Ramos (cell line): ENCODE measurements at regions not wholly inside any gene's neighbourhood (a gene's known extent, or its start where the extent isn't known, plus 50 kb on each side); places are given as distances from the start of the nearest gene placed in this dataset.

Source experiments
- in situ Hi-C: fragments of 300-500 bp; cut with MboI; formaldehyde crosslinking; loops from one replicate; pipeline ENCODE4 v1.14.3; 2022; ENCODE audit warnings: low sequenced_read_pairs; ENCODE audit not compliant: unreplicated experiment

- in situ Hi-C loops, result no loop called here
These were observed 270.4 kb upstream of the EEF2KMT start for GRCh38 chr16:5367951-5368350.

- in situ Hi-C loops, result no loop called here
These were observed 268.5 kb upstream of the EEF2KMT start for GRCh38 chr16:5366126-5366525.

- in situ Hi-C loops, result no loop called here
These were observed 266.6 kb upstream of the EEF2KMT start for GRCh38 chr16:5364186-5364585.

DNA sequence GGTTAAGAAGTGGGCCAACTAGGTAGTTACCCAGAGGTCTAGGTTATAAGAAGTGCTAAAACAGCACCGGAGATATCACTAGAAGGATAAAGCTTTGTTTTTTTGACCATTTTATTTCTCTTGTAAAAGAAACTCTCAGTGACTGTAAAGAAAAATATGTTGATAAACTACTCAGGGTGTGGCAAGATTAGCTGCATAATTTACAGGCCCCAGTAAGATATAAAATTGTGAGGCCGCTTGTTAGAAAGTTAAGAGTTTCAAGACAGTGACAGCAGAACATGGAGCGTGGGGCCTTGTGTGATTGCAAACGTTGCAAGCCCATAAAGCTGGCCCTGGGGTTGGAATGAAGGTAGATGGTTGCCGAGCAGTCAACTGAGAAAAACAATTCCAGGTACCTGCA, 263.7 kb upstream of the EEF2KMT start:
- in situ Hi-C loops, result no loop called here

- in situ Hi-C loops, result no loop called here
These were observed 257.1 kb upstream of the EEF2KMT start for GRCh38 chr16:5354645-5355044.

GRCh38 chr16:5349670-5350517, 252.3 kb upstream of the EEF2KMT start:
- in situ Hi-C loops, result no loop called here

- in situ Hi-C loops, result no loop called here
These were observed 251.5 kb upstream of the EEF2KMT start for GRCh38 chr16:5349101-5349500.

- in situ Hi-C loops, result no loop called here
These were observed 250.0 kb upstream of the EEF2KMT start for GRCh38 chr16:5347561-5347960.

DNA sequence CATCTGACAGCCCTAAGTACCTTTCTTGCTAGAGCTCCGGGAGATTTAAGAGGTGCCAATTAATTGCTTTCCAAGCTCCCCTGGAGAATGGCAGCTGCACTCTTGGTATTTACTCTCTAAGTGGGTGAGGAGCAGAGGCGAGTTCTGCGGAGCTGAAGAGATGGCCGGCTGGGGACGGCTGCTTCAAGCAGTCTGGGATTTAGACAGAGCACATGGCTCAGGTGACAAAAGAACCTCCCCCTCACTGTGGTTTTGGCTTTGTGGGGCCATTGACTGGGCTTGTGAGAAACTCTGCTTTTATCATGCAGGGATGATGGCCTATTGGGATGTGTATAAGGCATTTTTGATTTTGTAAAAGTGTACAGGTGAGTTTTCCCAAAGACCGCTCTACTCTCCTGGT, 239.3 kb upstream of the EEF2KMT start:
- in situ Hi-C loops, result no loop called here

GRCh38 chr16:5333991-5334390, 236.4 kb upstream of the EEF2KMT start:
- in situ Hi-C loops, result no loop called here

DNA sequence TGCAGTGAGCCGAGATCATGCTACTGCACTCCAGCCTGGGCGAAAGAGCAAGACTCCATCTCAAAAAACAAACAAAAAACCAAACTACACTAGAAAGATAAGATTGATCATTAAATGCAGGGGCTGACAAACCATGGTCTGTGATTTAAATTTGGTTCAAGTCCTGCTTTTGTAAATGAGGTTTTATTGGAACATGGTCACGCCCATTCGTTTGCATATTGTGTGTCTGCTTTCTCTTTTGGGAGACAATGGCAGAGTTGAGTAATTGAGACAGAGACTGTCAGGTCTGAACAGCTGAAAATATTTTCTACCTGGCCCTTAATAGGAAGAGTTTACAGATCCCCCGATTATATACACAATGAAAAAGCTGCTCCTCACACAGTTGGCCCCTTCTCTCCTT, 235.5 kb upstream of the EEF2KMT start:
- in situ Hi-C loops, result no loop called here

- in situ Hi-C loops, result no loop called here
These were observed 232.5 kb upstream of the EEF2KMT start for GRCh38 chr16:5330058-5330457.

- in situ Hi-C loops, result no loop called here
These were observed 231.0 kb upstream of the EEF2KMT start for GRCh38 chr16:5328546-5328945.

DNA sequence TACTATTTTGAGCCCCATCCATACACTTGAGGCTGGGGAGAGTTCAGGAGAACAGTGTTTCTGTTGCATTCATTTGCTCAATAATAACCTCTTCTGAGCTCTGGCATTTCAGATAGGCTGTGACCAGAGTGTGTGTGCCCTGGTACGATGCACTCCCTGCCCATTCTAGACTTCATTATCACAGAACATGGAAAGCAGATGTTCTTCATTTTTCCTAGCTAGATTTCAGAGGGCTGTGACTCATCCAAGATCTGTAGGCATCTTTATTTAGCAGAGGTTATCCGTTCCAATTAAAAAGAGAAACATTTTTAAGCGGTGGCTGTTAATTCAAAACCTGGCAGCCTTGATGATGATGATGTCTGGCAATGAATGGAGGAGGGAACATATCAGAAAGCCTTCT, 228.8 kb upstream of the EEF2KMT start:
- in situ Hi-C loops, result no loop called here

DNA sequence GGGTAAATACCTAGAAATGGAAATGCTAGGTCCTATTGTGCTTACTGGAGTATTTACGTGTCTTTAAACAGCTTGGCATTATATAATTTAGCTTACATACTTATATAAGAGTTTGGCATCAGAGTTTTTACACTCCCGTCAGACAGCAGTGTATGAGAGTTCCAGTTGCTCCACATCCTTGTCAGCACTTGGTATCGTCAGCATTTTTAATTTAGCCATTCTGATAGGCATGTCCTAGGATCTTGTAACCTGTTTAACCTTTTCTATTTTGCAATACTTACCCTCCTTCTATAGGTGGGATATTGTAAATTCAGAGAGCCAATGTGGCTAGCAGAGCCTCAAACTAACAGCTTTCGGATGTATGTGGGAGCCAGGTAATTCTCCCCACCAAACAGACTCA, 228.3 kb upstream of the EEF2KMT start:
- in situ Hi-C loops, result no loop called here

- in situ Hi-C loops, result no loop called here
These were observed 225.9 kb upstream of the EEF2KMT start for GRCh38 chr16:5323284-5324141.

GRCh38 chr16:5321930-5322329, 224.3 kb upstream of the EEF2KMT start:
- in situ Hi-C loops, result no loop called here

DNA sequence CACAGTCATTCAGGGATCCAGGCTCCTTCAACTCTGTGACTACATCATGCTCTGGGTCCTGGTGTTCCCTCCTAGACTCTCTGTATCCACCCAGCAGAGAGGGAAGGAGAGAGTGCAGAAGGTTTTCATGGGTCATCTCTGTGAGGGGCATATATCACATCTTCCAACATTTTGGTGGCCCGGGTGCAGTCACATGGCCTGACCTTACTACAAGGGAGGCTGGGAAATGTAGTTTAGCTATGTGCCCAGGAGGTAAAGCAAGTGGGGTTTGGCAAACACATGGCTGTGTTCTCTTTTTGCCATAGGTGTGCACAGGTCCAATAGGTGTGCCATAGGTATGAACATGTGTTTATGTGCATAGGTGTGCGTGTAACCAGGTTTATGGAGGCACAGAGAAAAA, 222.2 kb upstream of the EEF2KMT start:
- in situ Hi-C loops, result no loop called here

- in situ Hi-C loops, result no loop called here
These were observed 218.3 kb upstream of the EEF2KMT start for GRCh38 chr16:5315914-5316313.

DNA sequence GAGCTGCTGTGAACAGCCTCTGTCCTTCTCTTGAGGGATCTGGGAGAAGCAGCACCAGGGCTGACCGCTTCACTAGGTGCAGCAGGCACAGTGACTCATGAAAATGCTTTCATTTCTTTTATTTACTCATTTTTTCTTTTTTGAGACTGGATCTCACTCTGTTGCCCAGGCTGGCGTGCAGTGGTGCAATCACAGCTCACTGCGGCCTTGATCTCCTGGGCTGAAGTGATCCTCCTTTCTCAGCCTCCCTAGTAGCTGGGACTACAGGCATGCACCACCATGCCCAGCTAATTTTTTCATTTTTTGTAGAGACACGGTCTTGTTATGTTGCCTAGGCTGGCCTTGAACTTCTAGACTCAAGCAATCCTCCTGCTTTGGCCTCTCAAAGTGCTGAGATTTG, 216.8 kb upstream of the EEF2KMT start:
- in situ Hi-C loops, result no loop called here

- in situ Hi-C loops, result no loop called here
These were observed 212.5 kb upstream of the EEF2KMT start for GRCh38 chr16:5309946-5310611.
